ENCODE measurements at regions not wholly inside any gene's neighbourhood (a gene's known extent, or its start where the extent isn't known, plus 50 kb on each side); places are given as distances from the start of the nearest gene placed in this dataset.
A peak's percentile ranks its signal among the peaks of the same experiment; 100 is the strongest.

- Histone ChIP-seq H3K27ac (replicated peaks) (no peak overlapping the region), H3K4me3 (replicated peaks; ENCODE audit: insufficient read depth, low read length) (no peak overlapping the region), H3K27me3 (ENCODE audit: insufficient read depth, poor library complexity, severe bottlenecking) (no peaks in the 10 kb centered on the region)
- TF ChIP-seq SPI1 (IDR thresholded peaks at IDR 0.05; ENCODE audit: borderline replicate concordance, low read depth) (no peak), POLR2AphosphoS5 (IDR thresholded peaks at IDR 0.05; ENCODE audit: low read depth) (no peak)
- TF ChIP-seq, protein P1, sequence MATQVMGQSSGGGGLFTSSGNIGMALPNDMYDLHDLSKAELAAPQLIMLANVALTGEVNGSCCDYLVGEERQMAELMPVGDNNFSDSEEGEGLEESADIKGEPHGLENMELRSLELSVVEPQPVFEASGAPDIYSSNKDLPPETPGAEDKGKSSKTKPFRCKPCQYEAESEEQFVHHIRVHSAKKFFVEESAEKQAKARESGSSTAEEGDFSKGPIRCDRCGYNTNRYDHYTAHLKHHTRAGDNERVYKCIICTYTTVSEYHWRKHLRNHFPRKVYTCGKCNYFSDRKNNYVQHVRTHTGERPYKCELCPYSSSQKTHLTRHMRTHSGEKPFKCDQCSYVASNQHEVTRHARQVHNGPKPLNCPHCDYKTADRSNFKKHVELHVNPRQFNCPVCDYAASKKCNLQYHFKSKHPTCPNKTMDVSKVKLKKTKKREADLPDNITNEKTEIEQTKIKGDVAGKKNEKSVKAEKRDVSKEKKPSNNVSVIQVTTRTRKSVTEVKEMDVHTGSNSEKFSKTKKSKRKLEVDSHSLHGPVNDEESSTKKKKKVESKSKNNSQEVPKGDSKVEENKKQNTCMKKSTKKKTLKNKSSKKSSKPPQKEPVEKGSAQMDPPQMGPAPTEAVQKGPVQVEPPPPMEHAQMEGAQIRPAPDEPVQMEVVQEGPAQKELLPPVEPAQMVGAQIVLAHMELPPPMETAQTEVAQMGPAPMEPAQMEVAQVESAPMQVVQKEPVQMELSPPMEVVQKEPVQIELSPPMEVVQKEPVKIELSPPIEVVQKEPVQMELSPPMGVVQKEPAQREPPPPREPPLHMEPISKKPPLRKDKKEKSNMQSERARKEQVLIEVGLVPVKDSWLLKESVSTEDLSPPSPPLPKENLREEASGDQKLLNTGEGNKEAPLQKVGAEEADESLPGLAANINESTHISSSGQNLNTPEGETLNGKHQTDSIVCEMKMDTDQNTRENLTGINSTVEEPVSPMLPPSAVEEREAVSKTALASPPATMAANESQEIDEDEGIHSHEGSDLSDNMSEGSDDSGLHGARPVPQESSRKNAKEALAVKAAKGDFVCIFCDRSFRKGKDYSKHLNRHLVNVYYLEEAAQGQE (IDR thresholded peaks at IDR 0.05; ENCODE audit: insufficient replicate concordance, low read depth), result no peak
- TF ChIP-seq, protein P2, sequence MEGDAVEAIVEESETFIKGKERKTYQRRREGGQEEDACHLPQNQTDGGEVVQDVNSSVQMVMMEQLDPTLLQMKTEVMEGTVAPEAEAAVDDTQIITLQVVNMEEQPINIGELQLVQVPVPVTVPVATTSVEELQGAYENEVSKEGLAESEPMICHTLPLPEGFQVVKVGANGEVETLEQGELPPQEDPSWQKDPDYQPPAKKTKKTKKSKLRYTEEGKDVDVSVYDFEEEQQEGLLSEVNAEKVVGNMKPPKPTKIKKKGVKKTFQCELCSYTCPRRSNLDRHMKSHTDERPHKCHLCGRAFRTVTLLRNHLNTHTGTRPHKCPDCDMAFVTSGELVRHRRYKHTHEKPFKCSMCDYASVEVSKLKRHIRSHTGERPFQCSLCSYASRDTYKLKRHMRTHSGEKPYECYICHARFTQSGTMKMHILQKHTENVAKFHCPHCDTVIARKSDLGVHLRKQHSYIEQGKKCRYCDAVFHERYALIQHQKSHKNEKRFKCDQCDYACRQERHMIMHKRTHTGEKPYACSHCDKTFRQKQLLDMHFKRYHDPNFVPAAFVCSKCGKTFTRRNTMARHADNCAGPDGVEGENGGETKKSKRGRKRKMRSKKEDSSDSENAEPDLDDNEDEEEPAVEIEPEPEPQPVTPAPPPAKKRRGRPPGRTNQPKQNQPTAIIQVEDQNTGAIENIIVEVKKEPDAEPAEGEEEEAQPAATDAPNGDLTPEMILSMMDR (IDR thresholded peaks at IDR 0.05; ENCODE audit: insufficient read depth, low read length), result peak; percentile 11
- peak in 1 of 2 experiments; percentile 43 for DNase-seq (ENCODE audit: low read depth in 1 of 2, low spot score in 1 of 2)
Observed at GRCh38 chr6:56757588-56757984, 114.9 kb upstream of the DST start.

- no peaks in the 10 kb centered on the region for H3K27me3 ChIP-seq (ENCODE audit: insufficient read depth, poor library complexity, severe bottlenecking)
- no peak overlapping the region for H3K4me3 ChIP-seq (replicated peaks; ENCODE audit: insufficient read depth, low read length)
- no peak overlapping the region for H3K27ac ChIP-seq (replicated peaks)
- no peak for DNase-seq (ENCODE audit: low read depth in 1 of 2, low spot score in 1 of 2)
- TF ChIP-seq, protein P2 (IDR thresholded peaks at IDR 0.05; ENCODE audit: insufficient read depth, low read length), result no peak
- TF ChIP-seq, protein P1 (IDR thresholded peaks at IDR 0.05; ENCODE audit: insufficient replicate concordance, low read depth), result no peak
- no peak for TF ChIP-seq POLR2AphosphoS5 (IDR thresholded peaks at IDR 0.05; ENCODE audit: low read depth)
- no peak for TF ChIP-seq GABPA (IDR thresholded peaks at IDR 0.05; ENCODE audit: low read depth)
- TF ChIP-seq SPI1 (IDR thresholded peaks at IDR 0.05; ENCODE audit: borderline replicate concordance, low read depth), result no peak
Observed at GRCh38 chr6:56756791-56757587, 114.3 kb upstream of the DST start.

DNA sequence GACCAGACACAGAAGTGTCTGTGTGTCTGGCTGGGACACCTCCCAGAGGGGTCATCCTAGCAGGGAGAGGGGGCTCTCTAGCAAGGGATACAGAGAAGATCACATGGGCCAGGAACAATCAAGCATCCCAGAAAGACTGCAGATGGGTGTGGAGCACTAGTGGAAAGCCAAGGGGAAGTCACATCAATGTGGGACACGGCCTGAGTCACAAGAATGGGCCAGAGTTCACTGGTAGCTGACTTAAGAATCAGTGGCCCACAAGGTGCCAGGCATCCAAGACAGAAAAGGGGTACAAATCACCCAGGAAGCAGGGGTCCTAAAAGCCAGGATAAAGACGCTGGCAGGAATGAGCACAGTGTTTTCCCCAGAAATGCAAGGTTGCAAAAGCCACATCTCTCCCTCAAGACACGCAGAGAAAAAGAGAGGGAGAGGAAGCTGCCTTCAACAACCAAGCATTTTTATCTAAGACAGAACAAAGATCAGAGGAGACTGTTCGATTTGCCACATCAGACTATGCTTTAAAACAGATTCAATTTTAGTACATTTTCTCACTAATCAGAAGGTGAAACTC, 113.6 kb upstream of the DST start:
- no peak overlapping the region for H3K27ac ChIP-seq (replicated peaks)

More for the DNA sequence above, 113.6 kb upstream of the DST start:
- Histone ChIP-seq H3K4me3 (replicated peaks; ENCODE audit: insufficient read depth, low read length) (no peak overlapping the region), H3K27me3 (ENCODE audit: insufficient read depth, poor library complexity, severe bottlenecking) (no peaks in the 10 kb centered on the region)
- TF ChIP-seq GABPA (IDR thresholded peaks at IDR 0.05; ENCODE audit: low read depth), result no peak
- no peak for TF ChIP-seq SPI1 (IDR thresholded peaks at IDR 0.05; ENCODE audit: borderline replicate concordance, low read depth)
- TF ChIP-seq, protein P2 (IDR thresholded peaks at IDR 0.05; ENCODE audit: insufficient read depth, low read length), result no peak
- TF ChIP-seq POLR2AphosphoS5 (IDR thresholded peaks at IDR 0.05; ENCODE audit: low read depth), result no peak
- TF ChIP-seq, protein P1 (IDR thresholded peaks at IDR 0.05; ENCODE audit: insufficient replicate concordance, low read depth), result no peak
- no peak for DNase-seq (ENCODE audit: low read depth in 1 of 2, low spot score in 1 of 2)
